NT2/D1 (cell line): ENCODE measurements at regions not wholly inside any gene's neighbourhood (a gene's known extent, or its start where the extent isn't known, plus 50 kb on each side); places are given as distances from the start of the nearest gene placed in this dataset.
"Not testable (repeated sequence)": the region's sequence is repeated elsewhere in the genome, so short reads cannot be mapped to it uniquely, and the experiment has no call there.

Experiments used
- DNase-seq: peaks from one replicate; pipeline ENCODE4 v3.0.0-alpha.2; 2011; ENCODE audit warnings: low read depth, low spot score
- H3K27me3 ChIP-seq: 2 replicates; pipeline ENCODE4 v1.6.0; 2011; ENCODE audit warnings: mild to moderate bottlenecking; ENCODE audit not compliant: insufficient read length, insufficient read depth
- H3K36me3 ChIP-seq: 2 replicates; pipeline ENCODE4 v1.6.1; 2011; ENCODE audit warnings: mild to moderate bottlenecking, low read length, mixed read lengths; ENCODE audit not compliant: insufficient read depth, insufficient read length
- H3K4me1 ChIP-seq: 2 replicates; pipeline ENCODE4 v1.5.1; 2011; ENCODE audit not compliant: insufficient read depth, insufficient read length
- H3K4me3 ChIP-seq: 2 replicates; pipeline ENCODE4 v1.5.1; 2011; ENCODE audit warnings: low read depth; ENCODE audit not compliant: insufficient read length
- H3K9ac ChIP-seq: 2 replicates; pipeline ENCODE4 v1.6.0; 2011; ENCODE audit warnings: low read depth; ENCODE audit not compliant: insufficient read length
- H3K9me3 ChIP-seq: 2 replicates; pipeline ENCODE4 v1.5.1; 2011; ENCODE audit warnings: mild to moderate bottlenecking, low read length; ENCODE audit not compliant: insufficient read depth
- SUZ12 ChIP-seq: IDR thresholded peaks from 2 replicates; pipeline ENCODE4 v1.6.1; 2011; ENCODE audit not compliant: insufficient read length, insufficient read depth; ENCODE audit errors: extremely low read depth
- YY1 ChIP-seq: IDR thresholded peaks from 2 replicates; pipeline ENCODE4 v1.6.1; 2011; ENCODE audit not compliant: insufficient read length, insufficient read depth
- ZNF274 ChIP-seq: IDR thresholded peaks from 2 replicates; pipeline ENCODE4 v1.6.1; 2011; ENCODE audit warnings: mild to moderate bottlenecking, low read depth, low read length

DNA sequence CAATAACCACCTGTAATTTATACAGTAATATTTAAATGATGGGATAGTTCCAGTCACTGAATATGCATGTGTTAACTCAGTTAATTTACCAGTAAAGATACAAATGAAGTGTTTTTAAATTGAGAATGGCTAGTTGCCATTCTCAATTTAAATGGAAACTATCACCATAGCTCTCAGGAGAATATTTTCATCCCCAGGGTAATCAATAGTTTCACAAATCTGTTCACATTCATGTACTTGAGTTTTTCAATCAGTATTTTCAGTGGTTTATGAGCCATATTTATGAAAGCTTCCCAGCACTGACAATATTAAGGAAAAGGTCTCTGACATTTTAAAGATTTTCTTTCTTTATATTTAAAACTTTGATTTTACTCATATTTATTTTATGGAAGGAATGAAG is 439.3 kb downstream of the MAT2B start:
- Histone ChIP-seq H3K4me3 (no peak overlapping the region), H3K4me1 (no peaks in the 10 kb centered on the region), H3K27me3 (no peaks in the 10 kb centered on the region), H3K9me3 (no peaks in the 10 kb centered on the region), H3K36me3 (no peaks in the 10 kb centered on the region), H3K9ac (no peak overlapping the region)
- no peak for TF ChIP-seq SUZ12
- TF ChIP-seq YY1 = no peak
- TF ChIP-seq ZNF274 = no peak
- DNase-seq = no peak

DNA sequence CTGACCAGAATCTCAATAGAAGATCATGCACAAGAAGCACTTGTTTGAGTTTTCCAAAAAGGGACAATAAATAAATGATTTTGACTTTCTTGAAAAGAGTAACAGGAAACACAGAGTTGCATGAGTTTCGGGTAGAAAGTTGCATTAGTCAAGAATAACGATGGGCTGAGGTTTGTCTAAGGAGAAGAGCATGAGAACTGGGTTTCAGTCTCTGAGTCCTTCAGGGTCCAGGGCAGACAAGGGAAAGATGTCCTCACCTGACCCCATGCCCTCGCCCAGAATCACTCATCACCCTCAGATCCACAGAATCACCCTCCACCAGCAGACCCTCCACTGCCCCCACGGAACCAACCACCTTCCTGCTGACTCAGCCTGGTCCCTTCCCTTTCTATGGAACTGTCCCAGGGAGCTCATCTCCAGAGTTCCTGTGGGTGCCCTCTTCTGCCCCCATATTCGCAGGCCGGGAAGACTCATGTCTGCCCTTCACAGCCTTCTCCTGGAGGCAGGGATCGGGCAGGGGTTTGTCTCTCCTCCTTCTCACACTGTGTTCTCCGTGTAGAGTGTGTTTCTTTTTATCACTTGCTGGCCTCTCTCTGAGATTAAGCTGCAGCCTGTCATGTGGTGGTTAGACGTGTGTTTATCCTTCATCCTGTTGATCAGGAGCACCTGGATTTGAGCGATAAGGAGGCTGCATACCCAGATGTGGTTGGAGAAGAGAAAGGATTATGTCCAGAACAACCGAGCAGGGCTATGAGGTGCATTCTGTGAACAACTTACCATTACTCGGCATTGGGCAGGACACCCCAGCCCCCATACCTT is 442.6 kb downstream of the MAT2B start:
- no peaks in the 10 kb centered on the region for H3K4me1 ChIP-seq

DNA sequence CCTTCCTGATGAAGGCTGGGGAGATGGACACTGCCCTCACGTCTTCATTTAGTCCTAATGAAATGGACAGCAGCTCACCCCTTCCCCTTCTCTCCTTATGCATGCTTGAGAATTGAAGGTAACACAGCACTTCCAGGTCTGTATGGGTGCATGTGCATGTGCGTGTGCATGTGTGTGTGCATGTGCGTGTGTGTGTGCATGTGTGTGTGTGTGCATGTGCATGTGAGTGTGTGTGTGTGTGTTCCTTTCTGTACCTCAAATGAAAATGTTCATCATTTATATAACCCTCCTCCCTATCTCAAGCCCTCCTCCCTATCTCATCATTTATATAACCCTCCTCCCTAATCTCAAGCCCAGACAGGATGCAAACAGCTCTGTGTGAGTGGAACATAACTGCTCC is 444.8 kb downstream of the MAT2B start:
- DNase-seq = no peak
- Histone ChIP-seq H3K9ac (no peak overlapping the region), H3K27me3 (no peaks in the 10 kb centered on the region), H3K36me3 (no peaks in the 10 kb centered on the region), H3K4me1 (no peaks in the 10 kb centered on the region), H3K9me3 (no peaks in the 10 kb centered on the region), H3K4me3 (no peak overlapping the region)
- TF ChIP-seq YY1 (no peak), ZNF274 (no peak), SUZ12 (no peak)

More for the DNA sequence above, 442.6 kb downstream of the MAT2B start:
- Histone ChIP-seq H3K9me3 (no peaks in the 10 kb centered on the region), H3K4me3 (no peak overlapping the region), H3K36me3 (no peaks in the 10 kb centered on the region), H3K27me3 (no peaks in the 10 kb centered on the region), H3K9ac (no peak overlapping the region)
- no peak for DNase-seq
- TF ChIP-seq YY1 (no peak), SUZ12 (no peak)

DNA sequence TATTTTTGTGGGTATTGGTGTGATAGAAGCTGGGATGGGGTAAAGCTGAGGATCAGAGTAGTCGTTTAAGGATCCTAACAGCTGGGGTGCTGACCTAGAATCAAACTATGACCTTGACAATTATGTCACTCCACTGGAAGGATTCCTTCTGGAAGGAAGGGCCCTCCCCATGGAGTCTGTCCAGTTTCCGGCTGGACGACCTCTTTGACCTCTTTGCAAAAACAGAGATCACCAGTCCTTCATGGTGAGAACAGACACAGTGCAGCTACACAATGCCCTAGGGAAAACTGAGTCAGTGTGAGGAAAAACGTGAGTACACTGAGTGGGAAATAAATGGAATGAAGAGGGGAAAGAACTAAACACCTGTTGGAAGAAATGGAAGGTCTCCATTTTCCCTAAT is 445.6 kb downstream of the MAT2B start:
- no peak overlapping the region for H3K9ac ChIP-seq
- no peak overlapping the region for H3K4me3 ChIP-seq
- no peaks in the 10 kb centered on the region for H3K27me3 ChIP-seq
- H3K36me3 ChIP-seq = no peaks in the 10 kb centered on the region
- TF ChIP-seq SUZ12 (no peak), YY1 (no peak), ZNF274 (no peak)
- H3K9me3 ChIP-seq = no peaks in the 10 kb centered on the region
- DNase-seq = no peak
- H3K4me1 ChIP-seq = no peaks in the 10 kb centered on the region

- TF ChIP-seq SUZ12 (no peak), ZNF274 (no peak), YY1 (no peak)
- Histone ChIP-seq H3K36me3 (no peaks in the 10 kb centered on the region), H3K4me3 (no peak overlapping the region)
These were observed 448.5 kb downstream of the MAT2B start for GRCh38 chr5:163953901-163954300.

GRCh38 chr5:163961230-163961629 is 455.8 kb downstream of the MAT2B start:
- not testable (repeated sequence) for H3K4me3 ChIP-seq, H3K36me3 ChIP-seq, H3K9me3 ChIP-seq, H3K9ac ChIP-seq, DNase-seq, H3K4me1 ChIP-seq, H3K27me3 ChIP-seq

More at GRCh38 chr5:163953901-163954300, 448.5 kb downstream of the MAT2B start:
- H3K4me1 ChIP-seq = no peaks in the 10 kb centered on the region
- no peaks in the 10 kb centered on the region for H3K27me3 ChIP-seq
- no peaks in the 10 kb centered on the region for H3K9me3 ChIP-seq
- no peak for DNase-seq
- no peak overlapping the region for H3K9ac ChIP-seq

DNA sequence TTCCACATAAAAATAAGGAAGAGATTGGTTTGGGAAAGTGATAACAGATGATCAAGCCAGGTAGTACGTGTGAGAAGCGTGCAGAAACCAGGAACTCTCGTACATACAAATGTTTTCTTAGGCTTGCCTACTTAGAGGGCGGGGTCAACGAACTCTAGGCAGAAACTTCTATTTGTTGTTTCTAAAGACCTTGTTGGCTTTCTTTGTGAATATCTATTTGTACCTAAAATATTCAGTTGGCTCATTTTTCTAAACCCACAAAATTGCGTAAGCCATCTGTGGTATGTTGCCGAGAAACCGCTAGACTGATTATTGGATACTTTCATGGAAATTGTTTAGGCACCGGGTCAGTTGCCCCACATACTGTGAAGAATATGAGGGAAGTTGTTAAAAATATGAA is 458.5 kb downstream of the MAT2B start:
- H3K36me3 ChIP-seq = no peaks in the 10 kb centered on the region
- no peak overlapping the region for H3K4me3 ChIP-seq
- no peak for TF ChIP-seq SUZ12
- TF ChIP-seq YY1 = no peak
- no peak for TF ChIP-seq ZNF274
- H3K4me1 ChIP-seq = no peaks in the 10 kb centered on the region
- no peak overlapping the region for H3K9ac ChIP-seq
- no peaks in the 10 kb centered on the region for H3K9me3 ChIP-seq
- no peak for DNase-seq
- no peaks in the 10 kb centered on the region for H3K27me3 ChIP-seq
